Kidney epithelial cell (primary cell): ENCODE measurements at regions not wholly inside any gene's neighbourhood (a gene's known extent, or its start where the extent isn't known, plus 50 kb on each side); places are given as distances from the start of the nearest gene placed in this dataset.
"Not testable (repeated sequence)": the region's sequence is repeated elsewhere in the genome, so short reads cannot be mapped to it uniquely, and the experiment has no call there.

Experiments
- DNase-seq: peaks from one replicate; pipeline ENCODE4 v3.0.0-alpha.2; 2010; ENCODE audit warnings: low read depth
- H3K27me3 ChIP-seq: 2 replicates; pipeline ENCODE4 v1.6.0; 2011; ENCODE audit warnings: low read length; ENCODE audit not compliant: control insufficient read depth, insufficient read depth
- H3K36me3 ChIP-seq: 2 replicates; pipeline ENCODE4 v1.5.1; 2011; ENCODE audit warnings: low read length; ENCODE audit not compliant: control insufficient read depth, insufficient read depth
- H3K4me3 ChIP-seq: 2 replicates; pipeline ENCODE4 v1.5.1; 2011; ENCODE audit warnings: low read depth, mild to moderate bottlenecking, control low read depth, low read length
- CTCF ChIP-seq: IDR thresholded peaks from 2 replicates; pipeline ENCODE4 v1.5.1; 2011; ENCODE audit warnings: mild to moderate bottlenecking, moderate library complexity, low read length, control low read depth, inconsistent platforms; ENCODE audit not compliant: insufficient read depth, poor library complexity, severe bottlenecking

- no peaks in the 10 kb centered on the region for H3K36me3 ChIP-seq
- H3K27me3 ChIP-seq = no peaks in the 10 kb centered on the region
- no peak overlapping the region for H3K4me3 ChIP-seq
- no peak for TF ChIP-seq CTCF
- DNase-seq = no peak
Observed at GRCh38 chr1:217052196-217052595, 329.0 kb upstream of the ESRRG start.

DNA sequence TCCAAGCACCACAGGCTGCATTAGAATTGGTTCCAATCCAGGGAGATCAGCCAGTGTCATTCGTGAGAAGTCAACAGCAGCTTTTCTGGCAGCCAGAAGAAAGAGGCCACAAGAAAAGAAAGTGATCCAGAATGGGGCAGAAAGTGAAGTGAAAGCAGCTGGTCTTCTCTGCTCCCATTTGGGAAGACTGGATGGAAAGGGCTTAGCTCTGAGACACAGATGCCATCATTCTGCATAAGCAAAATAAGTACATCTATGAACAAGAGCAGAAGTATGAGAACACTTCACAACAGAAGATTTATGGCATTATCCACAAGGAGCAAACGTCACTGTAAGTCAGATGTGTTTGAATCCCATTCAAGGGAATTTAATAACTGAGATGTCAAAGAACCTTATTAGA is 326.5 kb upstream of the ESRRG start:
- no peak overlapping the region for H3K4me3 ChIP-seq
- no peaks in the 10 kb centered on the region for H3K36me3 ChIP-seq
- no peaks in the 10 kb centered on the region for H3K27me3 ChIP-seq
- no peak for DNase-seq
- no peak for TF ChIP-seq CTCF

GRCh38 chr1:217049081-217049480 is 325.9 kb upstream of the ESRRG start:
- no peak for TF ChIP-seq CTCF
- Histone ChIP-seq H3K4me3 (no peak overlapping the region), H3K36me3 (no peaks in the 10 kb centered on the region), H3K27me3 (no peaks in the 10 kb centered on the region)
- no peak for DNase-seq

GRCh38 chr1:217048104-217048707 is 325.0 kb upstream of the ESRRG start:
- Histone ChIP-seq H3K4me3 (no peak overlapping the region), H3K27me3 (no peaks in the 10 kb centered on the region), H3K36me3 (no peaks in the 10 kb centered on the region)
- no peak for DNase-seq
- peak; percentile 25 for TF ChIP-seq CTCF

- TF ChIP-seq CTCF = no peak
- H3K4me3 ChIP-seq = no peak overlapping the region
- no peaks in the 10 kb centered on the region for H3K27me3 ChIP-seq
- no peaks in the 10 kb centered on the region for H3K36me3 ChIP-seq
- no peak for DNase-seq
Observed at GRCh38 chr1:217040711-217041455, 317.7 kb upstream of the ESRRG start.

DNA sequence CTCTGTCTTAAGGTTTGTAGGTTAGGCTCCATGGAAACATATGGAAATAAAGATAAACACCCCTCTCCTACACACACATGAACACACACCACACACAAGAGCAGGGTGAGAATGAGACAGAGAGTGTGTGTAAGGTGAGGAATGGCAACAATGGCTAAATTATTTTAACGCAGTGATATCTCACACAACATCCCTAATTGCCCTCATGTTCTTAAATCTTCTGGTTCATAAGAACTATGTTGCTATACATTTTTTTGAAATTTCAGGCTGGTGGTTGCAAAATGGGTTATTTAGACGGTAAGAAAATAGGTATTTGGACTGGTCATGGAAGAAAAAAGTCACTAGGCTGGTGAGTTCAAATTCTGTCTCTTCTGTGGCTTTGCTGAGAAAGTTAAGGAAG is 316.7 kb upstream of the ESRRG start:
- TF ChIP-seq CTCF = no peak
- no peak for DNase-seq
- Histone ChIP-seq H3K27me3 (no peaks in the 10 kb centered on the region), H3K36me3 (no peaks in the 10 kb centered on the region), H3K4me3 (no peak overlapping the region)

DNA sequence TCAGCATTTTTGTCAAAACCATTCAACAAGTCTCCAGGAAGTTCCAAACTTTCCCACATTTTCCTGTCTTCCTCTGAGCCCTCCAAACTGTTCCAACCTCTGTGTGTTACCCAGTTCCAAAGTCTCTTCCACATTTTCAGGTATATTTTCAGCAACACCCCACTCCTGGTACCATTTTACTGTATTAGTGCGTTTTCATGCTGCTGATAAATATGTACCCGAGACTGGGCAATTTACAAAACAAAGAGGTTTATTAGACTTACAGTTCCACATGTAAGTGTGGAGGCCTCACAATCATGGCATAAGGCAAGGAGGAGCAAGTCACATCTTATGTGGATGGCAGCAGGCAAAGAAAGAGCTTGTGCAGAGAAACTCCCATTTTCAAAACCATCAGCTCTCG is 315.9 kb upstream of the ESRRG start:
- not testable (repeated sequence) for DNase-seq, H3K27me3 ChIP-seq, H3K36me3 ChIP-seq, H3K4me3 ChIP-seq
